HCT116 (cell line): ENCODE measurements at regions not wholly inside any gene's neighbourhood (a gene's known extent, or its start where the extent isn't known, plus 50 kb on each side); places are given as distances from the start of the nearest gene placed in this dataset.

ENCODE experiments used
- ATAC-seq: fragments of 200-7000 bp; cut with Tn5 transposase; 2 replicates; pipeline ENCODE4 v1.9.1; 2020; ENCODE audit warnings: mild to moderate bottlenecking, moderate library complexity
- BruUV-seq: library from RNA; stranded (reverse); fragments of 400-500 nt; replicated peaks from 2 replicates; lab custom pipeline; 2021; lab: Mats Ljungman, UMichigan
- CTCF ChIA-PET: fragments of 300-600 bp; sonication (Branson Sonifier 250); formaldehyde crosslinking; loops from one replicate; lab custom pipeline; 2021; ENCODE audit warnings: antibody characterized with exemption; lab: Charles Lee
- POLR2A ChIA-PET: fragments of 300-600, 350-600 bp; sonication (Branson Sonifier 250); formaldehyde crosslinking; loops from one replicate; lab custom pipeline; 2021; ENCODE audit warnings: antibody characterized with exemption; lab: Charles Lee
- RAD21 ChIA-PET, 2 experiments: fragments of 300-600 bp; sonication (Branson Sonifier 250); formaldehyde crosslinking; loops; one replicate each; lab custom pipeline; 2023; ENCODE audit warnings: low total read pairs in 2 of 2; ENCODE audit not compliant: uncharacterized antibody in 2 of 2, unreplicated experiment in 2 of 2, low non-redundant PET in 1 of 2; lab: Charles Lee
- DNase-seq: peaks from one replicate; pipeline ENCODE4 v3.0.0-alpha.2; 2010; ENCODE audit warnings: low read depth, low spot score
- H2AFZ ChIP-seq: fragments of 200-600 bp; shearing (Covaris generic), sonication (generic); 2 replicates; pipeline ENCODE4 v1.6.1; 2017; ENCODE audit warnings: low read depth, mixed run types, mixed read lengths, antibody characterized with exemption, low read length; ENCODE audit not compliant: poor library complexity, severe bottlenecking
- H3K27ac ChIP-seq: 2 replicates; pipeline ENCODE4 v1.5.1; 2012; ENCODE audit warnings: low read depth, low read length
- H3K27me3 ChIP-seq: fragments of 200-600 bp; sonication (generic); 2 replicates; pipeline ENCODE4 v1.6.1; 2016; ENCODE audit warnings: mixed run types, low read length, mixed read lengths; ENCODE audit not compliant: insufficient read depth
- H3K36me3 ChIP-seq, 2 experiments: fragments of 200-500 bp in 1 of 2; fragments of 200-600 bp in 1 of 2; sonication (Bioruptor generic) in 1 of 2; sonication (generic) in 1 of 2; 2 replicates each; pipeline versions ENCODE4 v1.5.1 to v1.6.1; 2014 to 2016; ENCODE audit warnings: low read length in 2 of 2, inconsistent platforms in 1 of 2, mixed read lengths in 1 of 2, mixed run types in 1 of 2; ENCODE audit not compliant: insufficient read depth in 2 of 2, control insufficient read depth in 1 of 2
- H3K4me1 ChIP-seq, 2 experiments: fragments of 200-600 bp in 1 of 2; sonication (generic) in 1 of 2; 2 replicates each; pipeline versions ENCODE4 v1.5.1 to v1.6.1; 2012 to 2017; ENCODE audit warnings: low read length in 2 of 2, inconsistent platforms in 1 of 2, mild to moderate bottlenecking in 1 of 2, mixed read lengths in 1 of 2, mixed run types in 1 of 2, moderate library complexity in 1 of 2; ENCODE audit not compliant: insufficient read depth in 2 of 2, control insufficient read depth in 1 of 2
- H3K4me2 ChIP-seq: fragments of 200-600 bp; sonication (generic); 2 replicates; pipeline ENCODE4 v1.6.1; 2017; ENCODE audit warnings: mixed run types, low read length, mixed read lengths
- H3K4me3 ChIP-seq, 2 experiments: fragments of 200-600 bp in 1 of 2; sonication (generic) in 1 of 2; replicated peaks in 1 of 2; 2 replicates each; pipeline ENCODE4 v1.5.1; 2011 to 2016; ENCODE audit warnings: low read length in 2 of 2, control low read depth in 1 of 2, low read depth in 1 of 2, mild to moderate bottlenecking in 1 of 2, mixed read lengths in 1 of 2, mixed run types in 1 of 2
- H3K79me2 ChIP-seq: fragments of 200-600 bp; sonication (generic); 2 replicates; pipeline ENCODE4 v1.6.1; 2017; ENCODE audit warnings: mild to moderate bottlenecking, mixed run types, low read length, moderate library complexity, mixed read lengths; ENCODE audit not compliant: insufficient read depth
- H3K9ac ChIP-seq: fragments of 200-600 bp; sonication (generic); 2 replicates; pipeline ENCODE4 v1.6.1; 2016; ENCODE audit warnings: low read length, mixed read lengths
- H3K9me2 ChIP-seq: fragments of 200-600 bp; sonication (generic), shearing (Covaris generic); 2 replicates; pipeline ENCODE4 v1.6.1; 2017; ENCODE audit warnings: mixed run types, mild to moderate bottlenecking, moderate library complexity; ENCODE audit not compliant: insufficient read depth
- H3K9me3 ChIP-seq, 2 experiments: fragments of 200-500 bp in 1 of 2; fragments of 200-600 bp in 1 of 2; sonication (Bioruptor generic) in 1 of 2; sonication (generic) in 1 of 2; 2 replicates each; pipeline ENCODE4 v1.6.1; 2014 to 2017; ENCODE audit warnings: low read length in 2 of 2, mixed read lengths in 2 of 2, inconsistent platforms in 1 of 2, low read depth in 1 of 2, mild to moderate bottlenecking in 1 of 2, mixed run types in 1 of 2, moderate library complexity in 1 of 2; ENCODE audit not compliant: control insufficient read depth in 1 of 2, insufficient read depth in 1 of 2
- H4K20me1 ChIP-seq: fragments of 200-600 bp; sonication (generic), shearing (Covaris generic); 2 replicates; pipeline ENCODE4 v1.6.1; 2017; ENCODE audit warnings: mixed run types, mild to moderate bottlenecking, moderate library complexity; ENCODE audit not compliant: insufficient read depth
- CBX3 ChIP-seq: IDR thresholded peaks from 2 replicates; pipeline ENCODE4 v1.6.1; 2012; ENCODE audit warnings: low read depth
- EZH2 ChIP-seq: fragments of 200-600 bp; sonication (generic); IDR thresholded peaks from 2 replicates; pipeline ENCODE4 v1.6.1; 2017; ENCODE audit warnings: antibody characterized with exemption, mixed run types
- FOSL1 ChIP-seq: IDR thresholded peaks from 2 replicates; pipeline ENCODE4 v1.6.1; 2012; ENCODE audit warnings: low read depth
- RAD21 ChIP-seq: IDR thresholded peaks from 2 replicates; pipeline ENCODE4 v1.6.1; 2012; ENCODE audit warnings: low read depth, mild to moderate bottlenecking
- SRF ChIP-seq: IDR thresholded peaks from 2 replicates; pipeline ENCODE4 v1.6.1; 2012; ENCODE audit warnings: low read depth
- TCF7L2 ChIP-seq: IDR thresholded peaks from 2 replicates; pipeline ENCODE4 v1.7.0; 2011; ENCODE audit warnings: borderline replicate concordance, inconsistent platforms; ENCODE audit not compliant: insufficient read depth, insufficient read length; ENCODE audit errors: extremely low read depth
- ZNF274 ChIP-seq: fragments of 200-500 bp; sonication (Bioruptor generic); IDR thresholded peaks from 2 replicates; pipeline ENCODE4 v1.6.1; 2014; ENCODE audit warnings: mild to moderate bottlenecking, low read depth, low read length, inconsistent platforms
- intact Hi-C: fragments of 100-400 bp; cut with micrococcal nuclease; formaldehyde crosslinking; loops from 2 replicates; pipeline ENCODE4 v1.10.0; 2022
- TF ChIP-seq, protein P1 (sequence below), 3 experiments: fragments of 200-600 bp in 1 of 3; sonication (generic) in 1 of 3; IDR thresholded peaks in 2 of 3; conservative IDR thresholded peaks in 1 of 3; 2 replicates each; pipeline ENCODE4 v1.5.1; 2012 to 2017; ENCODE audit warnings: low read depth in 2 of 3, low read length in 2 of 3, antibody characterized with exemption in 1 of 3, borderline replicate concordance in 1 of 3, control low read depth in 1 of 3, mild to moderate bottlenecking in 1 of 3, mixed read lengths in 1 of 3, mixed run types in 1 of 3, moderate library complexity in 1 of 3; ENCODE audit not compliant: insufficient read depth in 1 of 3
- TF ChIP-seq, protein P2 (sequence below): IDR thresholded peaks from 2 replicates; pipeline ENCODE4 v1.6.1; 2011; ENCODE audit warnings: mild to moderate bottlenecking, low read length, moderate library complexity; ENCODE audit not compliant: insufficient replicate concordance; ENCODE audit errors: extremely low read depth
- TF ChIP-seq, protein P3 (sequence below): IDR thresholded peaks from 2 replicates; pipeline ENCODE4 v1.6.1; 2012; ENCODE audit warnings: low read depth

DNA sequence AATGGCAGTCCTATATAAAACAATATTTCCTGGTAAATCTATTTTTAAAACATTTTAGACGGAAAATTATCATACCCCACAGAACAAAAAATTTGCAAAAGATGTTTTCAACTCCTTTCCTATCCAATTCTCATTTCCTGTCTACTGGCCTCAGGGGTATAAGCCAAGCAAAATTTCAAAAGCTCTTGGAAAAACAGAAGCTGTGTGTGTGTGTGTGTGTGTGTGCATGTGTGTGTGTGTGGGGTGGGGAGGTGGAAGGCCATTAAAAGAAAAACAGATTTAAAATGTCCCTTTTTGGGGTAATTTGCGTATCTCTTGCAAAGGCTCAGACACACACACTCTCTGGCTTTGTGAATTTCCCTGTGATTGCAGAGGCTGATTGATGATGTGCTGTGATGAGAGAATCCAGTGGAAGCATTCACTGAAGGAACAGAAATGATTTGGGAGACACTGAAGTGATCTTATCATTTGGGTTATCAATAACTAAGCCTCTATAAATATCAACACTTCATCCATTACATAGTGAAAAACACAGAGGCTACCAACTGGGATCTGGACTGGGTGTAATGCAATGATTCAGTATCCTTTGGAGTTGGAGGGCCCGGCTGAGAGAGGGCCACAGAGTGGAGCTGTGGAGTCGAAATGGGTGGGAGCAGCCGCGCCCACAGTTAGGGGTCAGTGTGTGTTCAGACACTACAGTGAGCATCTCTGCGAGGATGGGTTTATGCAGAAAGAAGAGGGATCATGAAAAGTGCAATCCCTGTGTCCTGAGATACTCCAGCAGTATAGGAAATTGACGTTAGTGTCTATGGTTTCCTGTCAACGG, 106.8 kb upstream of the PREP start:
- BruUV-seq: no TSS peak
- CTCF ChIA-PET: no interaction called here
- intact Hi-C loops: no loop called here
- no peak overlapping the region for H2AFZ ChIP-seq
- DNase-seq: peak; percentile 6
- H3K27me3 ChIP-seq: no peaks in the 10 kb centered on the region
- TF ChIP-seq, protein P1, sequence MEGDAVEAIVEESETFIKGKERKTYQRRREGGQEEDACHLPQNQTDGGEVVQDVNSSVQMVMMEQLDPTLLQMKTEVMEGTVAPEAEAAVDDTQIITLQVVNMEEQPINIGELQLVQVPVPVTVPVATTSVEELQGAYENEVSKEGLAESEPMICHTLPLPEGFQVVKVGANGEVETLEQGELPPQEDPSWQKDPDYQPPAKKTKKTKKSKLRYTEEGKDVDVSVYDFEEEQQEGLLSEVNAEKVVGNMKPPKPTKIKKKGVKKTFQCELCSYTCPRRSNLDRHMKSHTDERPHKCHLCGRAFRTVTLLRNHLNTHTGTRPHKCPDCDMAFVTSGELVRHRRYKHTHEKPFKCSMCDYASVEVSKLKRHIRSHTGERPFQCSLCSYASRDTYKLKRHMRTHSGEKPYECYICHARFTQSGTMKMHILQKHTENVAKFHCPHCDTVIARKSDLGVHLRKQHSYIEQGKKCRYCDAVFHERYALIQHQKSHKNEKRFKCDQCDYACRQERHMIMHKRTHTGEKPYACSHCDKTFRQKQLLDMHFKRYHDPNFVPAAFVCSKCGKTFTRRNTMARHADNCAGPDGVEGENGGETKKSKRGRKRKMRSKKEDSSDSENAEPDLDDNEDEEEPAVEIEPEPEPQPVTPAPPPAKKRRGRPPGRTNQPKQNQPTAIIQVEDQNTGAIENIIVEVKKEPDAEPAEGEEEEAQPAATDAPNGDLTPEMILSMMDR (IDR thresholded peaks at IDR 0.05 in 2 of 3, conservative IDR thresholded peaks at IDR 0.05 in 1 of 3; ENCODE audit: borderline replicate concordance in 1 of 3, insufficient read depth in 1 of 3, low read depth in 2 of 3, low read length in 2 of 3): peak; percentile 38 to 43 (median 41); a peak in 4 of 6 replicates
- TF ChIP-seq RAD21 (peak; percentile 48), SRF (no peak), EZH2 (no peak)
- POLR2A ChIA-PET: no interaction called here
- no peaks in the 10 kb centered on the region for H3K9me3 ChIP-seq
- RAD21 ChIA-PET: no interaction called here
- no peaks in the 10 kb centered on the region for H3K36me3 ChIP-seq
- ATAC-seq: peak; percentile 85
- no peaks in the 10 kb centered on the region for H3K79me2 ChIP-seq
- no peak overlapping the region for H3K9ac ChIP-seq
- H3K9me2 ChIP-seq: no peaks in the 10 kb centered on the region
- no peak overlapping the region for H3K27ac ChIP-seq
- H4K20me1 ChIP-seq: no peaks in the 10 kb centered on the region
- H3K4me3 ChIP-seq: no peak overlapping the region
- H3K4me1 ChIP-seq: no peaks in the 10 kb centered on the region
- H3K4me2 ChIP-seq: no peak overlapping the region

DNA sequence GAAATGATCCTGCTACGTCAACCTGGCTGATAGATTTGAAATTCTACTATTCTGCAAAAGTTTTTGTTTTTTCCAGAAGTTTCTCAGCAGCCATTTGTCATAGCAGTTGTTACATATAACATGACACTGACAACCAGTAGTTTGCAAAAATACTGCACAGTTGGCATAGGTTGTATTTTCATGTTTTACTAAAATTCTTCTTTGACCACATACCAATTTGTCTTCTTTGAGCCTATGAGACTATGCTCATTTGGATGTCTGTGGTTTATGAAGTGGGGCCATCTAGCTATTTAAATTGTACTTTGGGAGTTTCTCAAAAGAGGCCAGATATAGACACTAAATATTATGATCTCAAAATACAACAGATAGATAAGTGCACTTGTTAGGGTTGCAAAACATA, 104.9 kb upstream of the PREP start:
- H3K9me3 ChIP-seq: no peaks in the 10 kb centered on the region
- CTCF ChIA-PET: no interaction called here
- no peak overlapping the region for H3K4me2 ChIP-seq
- intact Hi-C loops: no loop called here
- no peaks in the 10 kb centered on the region for H4K20me1 ChIP-seq
- no peaks in the 10 kb centered on the region for H3K27me3 ChIP-seq
- no peak overlapping the region for H2AFZ ChIP-seq
- DNase-seq: no peak
- no peaks in the 10 kb centered on the region for H3K36me3 ChIP-seq
- no peak overlapping the region for H3K4me3 ChIP-seq
- H3K27ac ChIP-seq: no peak overlapping the region
- RAD21 ChIA-PET: no interaction called here
- no peaks in the 10 kb centered on the region for H3K4me1 ChIP-seq
- POLR2A ChIA-PET: no interaction called here
- ATAC-seq: no peak
- no TSS peak for BruUV-seq
- H3K79me2 ChIP-seq: no peaks in the 10 kb centered on the region
- H3K9ac ChIP-seq: no peak overlapping the region
- no peaks in the 10 kb centered on the region for H3K9me2 ChIP-seq
- TF ChIP-seq ZNF274 (no peak), FOSL1 (no peak), CBX3 (no peak), SRF (no peak), TCF7L2 (no peak), RAD21 (no peak)
- TF ChIP-seq, protein P2, sequence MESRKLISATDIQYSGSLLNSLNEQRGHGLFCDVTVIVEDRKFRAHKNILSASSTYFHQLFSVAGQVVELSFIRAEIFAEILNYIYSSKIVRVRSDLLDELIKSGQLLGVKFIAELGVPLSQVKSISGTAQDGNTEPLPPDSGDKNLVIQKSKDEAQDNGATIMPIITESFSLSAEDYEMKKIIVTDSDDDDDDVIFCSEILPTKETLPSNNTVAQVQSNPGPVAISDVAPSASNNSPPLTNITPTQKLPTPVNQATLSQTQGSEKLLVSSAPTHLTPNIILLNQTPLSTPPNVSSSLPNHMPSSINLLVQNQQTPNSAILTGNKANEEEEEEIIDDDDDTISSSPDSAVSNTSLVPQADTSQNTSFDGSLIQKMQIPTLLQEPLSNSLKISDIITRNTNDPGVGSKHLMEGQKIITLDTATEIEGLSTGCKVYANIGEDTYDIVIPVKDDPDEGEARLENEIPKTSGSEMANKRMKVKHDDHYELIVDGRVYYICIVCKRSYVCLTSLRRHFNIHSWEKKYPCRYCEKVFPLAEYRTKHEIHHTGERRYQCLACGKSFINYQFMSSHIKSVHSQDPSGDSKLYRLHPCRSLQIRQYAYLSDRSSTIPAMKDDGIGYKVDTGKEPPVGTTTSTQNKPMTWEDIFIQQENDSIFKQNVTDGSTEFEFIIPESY: no peak
- TF ChIP-seq, protein P3, sequence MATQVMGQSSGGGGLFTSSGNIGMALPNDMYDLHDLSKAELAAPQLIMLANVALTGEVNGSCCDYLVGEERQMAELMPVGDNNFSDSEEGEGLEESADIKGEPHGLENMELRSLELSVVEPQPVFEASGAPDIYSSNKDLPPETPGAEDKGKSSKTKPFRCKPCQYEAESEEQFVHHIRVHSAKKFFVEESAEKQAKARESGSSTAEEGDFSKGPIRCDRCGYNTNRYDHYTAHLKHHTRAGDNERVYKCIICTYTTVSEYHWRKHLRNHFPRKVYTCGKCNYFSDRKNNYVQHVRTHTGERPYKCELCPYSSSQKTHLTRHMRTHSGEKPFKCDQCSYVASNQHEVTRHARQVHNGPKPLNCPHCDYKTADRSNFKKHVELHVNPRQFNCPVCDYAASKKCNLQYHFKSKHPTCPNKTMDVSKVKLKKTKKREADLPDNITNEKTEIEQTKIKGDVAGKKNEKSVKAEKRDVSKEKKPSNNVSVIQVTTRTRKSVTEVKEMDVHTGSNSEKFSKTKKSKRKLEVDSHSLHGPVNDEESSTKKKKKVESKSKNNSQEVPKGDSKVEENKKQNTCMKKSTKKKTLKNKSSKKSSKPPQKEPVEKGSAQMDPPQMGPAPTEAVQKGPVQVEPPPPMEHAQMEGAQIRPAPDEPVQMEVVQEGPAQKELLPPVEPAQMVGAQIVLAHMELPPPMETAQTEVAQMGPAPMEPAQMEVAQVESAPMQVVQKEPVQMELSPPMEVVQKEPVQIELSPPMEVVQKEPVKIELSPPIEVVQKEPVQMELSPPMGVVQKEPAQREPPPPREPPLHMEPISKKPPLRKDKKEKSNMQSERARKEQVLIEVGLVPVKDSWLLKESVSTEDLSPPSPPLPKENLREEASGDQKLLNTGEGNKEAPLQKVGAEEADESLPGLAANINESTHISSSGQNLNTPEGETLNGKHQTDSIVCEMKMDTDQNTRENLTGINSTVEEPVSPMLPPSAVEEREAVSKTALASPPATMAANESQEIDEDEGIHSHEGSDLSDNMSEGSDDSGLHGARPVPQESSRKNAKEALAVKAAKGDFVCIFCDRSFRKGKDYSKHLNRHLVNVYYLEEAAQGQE: no peak
